Activated gamma-delta T cell treated with anti-CD3 and anti-CD28 coated beads, Interleukin-2, amount 50 U/mL, for 16 hours (primary cell): ENCODE measurements at regions not wholly inside any gene's neighbourhood (a gene's known extent, or its start where the extent isn't known, plus 50 kb on each side); places are given as distances from the start of the nearest gene placed in this dataset.
A peak's percentile ranks its signal among the peaks of the same experiment; 100 is the strongest.
"Not testable (repeated sequence)": the region's sequence is repeated elsewhere in the genome, so short reads cannot be mapped to it uniquely, and the experiment has no call there.

ENCODE experiments used
- DNase-seq: peaks from one replicate; pipeline ENCODE4 v3.0.0-alpha.2; 2020; ENCODE audit warnings: low read depth

- no peak for DNase-seq
These were observed 961.9 kb downstream of the TMEM121 start for GRCh38 chr14:106488291-106488690.

DNA sequence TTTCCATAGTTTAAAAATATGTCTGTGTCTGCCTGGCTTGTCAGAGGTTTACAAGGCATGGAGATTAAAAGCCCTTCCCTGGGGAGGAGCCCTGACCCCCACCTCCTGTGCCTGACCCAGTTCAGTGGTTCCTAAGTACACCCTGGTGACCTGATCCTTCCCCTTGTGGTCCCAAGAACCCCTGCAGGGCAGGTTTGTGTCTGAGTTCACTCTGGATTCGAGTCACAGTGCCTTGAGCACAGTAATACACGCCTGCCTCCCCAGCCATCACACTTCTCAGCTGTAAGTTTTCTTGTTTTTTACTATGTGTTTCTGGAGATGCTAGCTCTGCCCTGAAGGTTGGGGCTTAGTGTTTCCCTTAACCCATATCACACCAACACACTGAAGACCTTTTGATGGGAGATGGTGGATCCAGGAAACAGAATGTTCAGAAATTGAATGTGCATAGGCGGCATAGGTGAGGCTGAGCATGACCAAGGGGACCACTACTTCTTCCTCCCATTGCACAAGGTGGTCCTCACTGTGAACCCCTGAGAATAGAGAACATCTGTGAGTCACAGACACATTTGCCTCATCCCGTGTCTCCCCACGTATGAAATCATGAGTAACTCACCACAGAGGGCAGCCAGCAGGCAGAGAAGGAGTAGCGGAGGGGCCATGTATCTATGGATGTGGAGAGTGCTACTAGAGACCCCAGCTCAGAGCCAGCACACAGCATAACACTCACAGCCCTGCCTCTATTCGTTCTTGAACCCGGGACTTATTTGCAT is 962.9 kb downstream of the TMEM121 start:
- no peak for DNase-seq

GRCh38 chr14:106490442-106490841 is 964.1 kb downstream of the TMEM121 start:
- DNase-seq = no peak

DNA sequence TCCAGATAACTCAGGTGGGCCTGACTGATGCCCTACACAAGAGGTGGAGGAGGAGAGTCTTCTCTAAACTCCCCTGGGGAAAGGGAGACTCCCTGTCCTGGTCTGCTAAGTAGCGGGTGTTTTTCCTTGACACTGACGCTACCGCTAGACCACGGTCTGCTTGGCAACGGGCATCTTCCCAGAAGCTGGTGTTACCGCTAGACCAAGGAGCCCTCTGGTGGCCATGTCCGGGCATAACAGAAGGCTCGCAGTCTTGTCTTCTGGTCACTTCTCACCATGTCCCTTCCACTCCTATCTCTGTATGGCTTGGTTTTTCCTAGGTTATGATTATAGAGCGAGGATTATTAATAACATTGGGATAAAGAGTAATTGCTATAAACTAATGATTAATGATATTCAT is 965.5 kb downstream of the TMEM121 start:
- no peak for DNase-seq

DNA sequence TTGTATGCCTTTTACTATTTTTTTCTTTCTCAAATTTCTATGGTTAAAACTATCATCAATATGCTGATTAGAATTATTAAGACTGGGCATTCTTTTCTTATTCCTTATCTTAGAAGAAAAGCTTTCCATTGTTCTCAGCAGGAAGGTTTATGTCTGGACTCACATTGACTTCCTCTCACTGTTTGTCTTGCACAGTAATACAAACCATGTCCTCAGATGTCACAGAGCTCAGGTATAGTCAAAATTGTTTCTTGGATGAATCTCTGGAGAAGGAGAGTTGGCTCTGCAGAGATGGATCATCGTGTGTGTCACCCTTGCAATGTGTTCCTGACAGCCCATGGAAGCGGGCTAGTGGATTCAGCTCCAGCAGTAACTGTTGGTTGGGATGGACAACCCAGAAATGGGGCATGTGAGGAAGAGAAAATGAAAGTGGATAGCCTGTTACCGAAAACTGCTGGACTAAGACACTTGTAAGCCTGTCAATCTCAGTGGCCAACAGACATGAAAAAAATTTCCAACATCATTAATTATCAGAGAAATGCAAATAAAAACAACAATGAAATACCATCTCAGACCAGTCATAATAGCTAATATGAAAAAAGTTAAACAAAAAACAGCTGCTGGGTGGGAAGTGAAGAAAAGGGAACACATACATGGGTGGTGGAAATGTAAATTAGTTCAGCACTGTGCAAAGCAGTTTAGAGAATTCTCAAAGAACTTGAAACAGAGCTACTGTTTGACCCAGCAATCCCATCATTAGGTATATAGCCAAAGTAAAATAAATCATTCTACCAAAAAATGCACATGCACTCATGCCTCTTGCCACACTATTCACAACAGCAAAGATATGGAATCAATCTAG is 967.8 kb downstream of the TMEM121 start:
- DNase-seq = no peak

DNA sequence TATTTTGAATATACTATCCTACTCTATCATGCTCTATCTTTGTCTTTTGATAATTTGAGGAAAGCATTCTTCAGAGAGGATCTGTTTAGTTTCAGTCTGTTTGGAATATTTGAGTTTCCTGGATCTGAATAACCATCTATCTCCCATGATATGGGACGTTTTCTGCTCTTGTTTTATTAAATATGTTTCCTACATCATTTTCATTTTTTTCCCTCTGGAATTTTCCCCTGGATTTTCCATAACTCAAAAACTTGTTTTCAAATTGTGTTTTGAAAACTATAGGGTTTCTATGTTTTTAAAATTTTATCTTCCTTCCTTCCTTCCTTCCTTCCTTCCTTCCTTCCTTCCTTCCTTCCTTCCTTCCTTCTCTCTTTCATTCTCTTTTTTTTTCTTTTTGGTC is 974.2 kb downstream of the TMEM121 start:
- DNase-seq = no peak

DNA sequence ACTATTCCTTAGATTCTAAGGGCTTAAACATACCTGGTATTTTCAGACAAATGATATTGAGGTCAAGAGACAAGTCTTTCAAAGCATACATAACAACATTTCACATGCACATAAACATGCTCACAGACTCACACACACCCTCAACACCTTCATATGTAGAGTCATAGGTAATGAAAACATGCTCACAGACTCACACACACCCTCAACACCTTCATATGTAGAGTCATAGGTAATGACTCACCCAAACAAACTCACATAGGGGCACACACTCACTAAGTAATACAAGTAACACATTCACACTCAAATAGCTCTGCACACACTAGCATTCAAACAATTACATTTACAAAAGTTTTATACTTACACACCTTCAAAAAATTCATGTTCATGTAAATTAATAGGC is 975.5 kb downstream of the TMEM121 start:
- no peak for DNase-seq

DNA sequence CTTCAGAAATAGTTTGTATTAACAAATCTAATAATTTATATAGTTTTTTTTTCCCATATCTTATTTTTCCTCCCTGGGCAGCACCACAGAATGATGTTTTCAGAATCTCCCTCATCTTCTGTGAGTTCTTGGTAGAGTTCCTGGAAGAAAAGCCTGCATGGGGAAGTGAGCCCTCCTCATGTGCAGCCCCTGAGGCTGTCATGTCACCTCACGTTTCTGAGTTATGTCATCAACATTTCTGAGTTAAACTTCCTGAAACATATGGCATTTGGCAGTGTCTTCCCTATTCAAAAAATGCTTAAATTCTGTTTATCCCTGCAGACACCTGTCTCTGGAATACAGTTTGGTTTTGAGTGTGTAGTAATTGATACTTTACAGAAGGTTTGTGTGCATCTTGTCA is 979.0 kb downstream of the TMEM121 start:
- DNase-seq = no peak

- peak; percentile 37 for DNase-seq
These were observed 980.5 kb downstream of the TMEM121 start for GRCh38 chr14:106506881-106507305.

DNA sequence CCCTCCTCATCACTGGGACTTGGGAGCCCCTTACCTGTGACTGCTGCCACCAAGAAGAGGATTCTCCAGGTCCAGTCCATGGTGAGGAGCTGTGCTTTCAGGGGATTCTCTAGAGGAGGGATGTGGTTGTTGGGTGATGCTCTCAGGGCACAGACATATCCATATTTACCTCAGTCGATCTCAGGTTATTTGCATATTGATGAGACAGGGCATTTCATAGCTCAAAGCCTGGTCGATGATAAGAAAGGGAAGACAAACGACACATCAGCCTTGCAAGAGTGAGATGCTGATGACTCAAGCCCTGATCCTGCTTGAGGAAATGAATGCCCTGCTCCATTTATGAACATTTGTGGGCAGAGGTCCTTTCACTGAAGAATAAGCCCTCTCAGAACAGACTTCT is 981.0 kb downstream of the TMEM121 start:
- no peak for DNase-seq

GRCh38 chr14:106508216-106508615 is 981.8 kb downstream of the TMEM121 start:
- no peak for DNase-seq

GRCh38 chr14:106509176-106509575 is 982.8 kb downstream of the TMEM121 start:
- DNase-seq = no peak

GRCh38 chr14:106509807-106510206 is 983.4 kb downstream of the TMEM121 start:
- no peak for DNase-seq

GRCh38 chr14:106511006-106511799 is 984.8 kb downstream of the TMEM121 start:
- DNase-seq = peak; percentile 43

- no peak for DNase-seq
These were observed 985.4 kb downstream of the TMEM121 start for GRCh38 chr14:106511800-106512198.

DNA sequence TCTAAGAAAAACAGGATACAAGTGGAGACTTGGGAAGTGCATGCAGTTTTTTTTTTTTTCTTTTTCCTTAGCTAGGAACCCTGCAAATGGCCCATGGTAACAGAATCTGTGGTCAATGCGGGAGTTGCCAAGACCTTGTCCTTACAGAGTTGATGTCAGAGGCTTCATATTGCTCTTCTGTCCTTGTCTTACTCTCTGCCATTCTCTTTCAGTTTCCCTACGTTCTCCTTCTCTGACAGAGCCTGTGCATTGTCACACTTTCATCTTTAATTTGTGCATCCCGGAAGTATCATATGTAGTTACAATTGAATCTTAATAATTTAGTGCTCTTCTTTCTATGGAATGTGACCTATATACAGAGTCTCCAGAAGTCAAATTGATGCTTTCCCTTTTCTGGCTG is 986.9 kb downstream of the TMEM121 start:
- DNase-seq = no peak

DNA sequence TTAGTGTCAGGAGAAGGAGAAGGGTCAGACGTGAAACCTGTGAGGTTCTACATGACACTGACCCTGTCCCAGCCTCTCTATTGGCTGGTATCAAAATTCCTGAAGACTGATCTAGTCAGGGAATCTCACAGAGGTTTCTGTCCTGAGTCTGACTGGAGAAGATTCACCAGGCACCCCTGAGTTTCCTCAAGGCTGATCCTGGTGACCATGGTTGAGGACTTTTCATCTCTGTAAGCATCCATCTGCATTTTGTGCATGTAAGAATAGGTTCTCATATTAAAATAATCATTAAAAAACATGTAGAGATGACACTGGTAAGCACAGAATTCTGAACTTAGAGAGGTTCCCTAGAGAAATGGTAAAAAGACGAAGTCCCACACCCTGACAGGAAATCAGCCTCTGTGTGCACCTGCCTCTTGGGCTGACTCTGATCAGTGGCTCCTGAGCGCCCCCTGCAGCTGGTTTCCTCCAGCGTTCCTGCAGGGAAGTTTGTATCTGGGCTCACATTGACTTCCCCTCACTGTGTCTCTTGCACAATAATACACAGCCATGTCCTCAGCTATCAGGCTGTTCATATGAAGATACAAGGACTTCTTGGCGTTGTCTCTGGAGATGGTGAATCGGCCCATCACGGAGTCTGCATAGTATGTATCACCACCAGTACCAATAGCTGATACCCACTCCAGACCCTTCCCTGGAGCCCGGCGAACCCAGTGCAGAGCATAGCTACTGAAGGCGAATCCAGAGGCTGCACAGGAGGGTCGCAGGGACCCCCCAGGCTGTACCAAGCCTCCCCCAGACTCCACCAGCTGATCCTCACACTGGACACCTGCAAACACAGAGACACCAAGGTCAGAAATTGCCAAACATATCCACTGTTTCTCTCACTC is 991.9 kb downstream of the TMEM121 start:
- peak; percentile 72 for DNase-seq

DNA sequence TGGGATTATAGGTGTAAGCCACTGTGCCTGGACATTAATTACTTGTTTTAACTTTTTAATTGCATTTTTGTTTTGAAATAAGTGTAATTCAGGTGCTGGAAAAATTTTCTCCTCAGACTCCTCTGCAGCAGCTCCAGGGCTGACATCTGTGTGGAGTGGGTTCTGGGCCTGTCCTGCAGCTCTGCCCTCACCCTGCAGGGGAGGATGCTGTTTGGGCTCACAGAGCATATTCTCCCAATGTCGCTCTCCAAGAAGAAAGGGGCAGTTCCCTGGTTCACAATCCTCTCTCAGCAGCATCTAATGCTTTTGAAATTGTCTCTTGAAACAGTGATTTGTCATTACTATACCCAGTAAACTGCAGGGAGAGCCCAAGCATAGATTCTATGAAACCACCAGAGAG is 995.7 kb downstream of the TMEM121 start:
- DNase-seq = not testable (repeated sequence)

GRCh38 chr14:106522990-106523389 is 996.6 kb downstream of the TMEM121 start:
- DNase-seq = no peak

- DNase-seq = no peak
These were observed 1002.3 kb downstream of the TMEM121 start for GRCh38 chr14:106528717-106529116.

DNA sequence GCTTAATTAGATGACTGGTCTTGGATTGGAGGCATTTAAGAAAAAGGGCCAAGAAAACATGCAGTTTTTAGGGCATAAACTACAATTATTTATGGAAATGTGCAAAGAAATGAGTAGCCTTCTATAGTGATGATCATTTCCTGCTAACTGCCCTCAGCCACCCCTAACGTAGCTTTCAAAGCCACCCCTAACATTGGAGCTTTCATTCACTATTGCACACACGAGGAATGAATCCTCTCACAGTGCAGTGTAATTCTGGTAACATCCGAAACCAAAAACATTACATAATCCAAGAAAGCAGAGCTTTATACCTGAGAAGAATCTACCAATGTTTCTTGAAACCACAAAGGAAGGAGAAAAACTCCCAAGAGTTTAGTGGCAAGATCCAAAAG is 1003.6 kb downstream of the TMEM121 start:
- DNase-seq = no peak
